Bronchial epithelial cell (primary cell): ENCODE measurements at regions not wholly inside any gene's neighbourhood (a gene's known extent, or its start where the extent isn't known, plus 50 kb on each side); places are given as distances from the start of the nearest gene placed in this dataset.

Experiments
- DNase-seq: peaks from one replicate; pipeline ENCODE4 v3.0.0-alpha.2; 2010; ENCODE audit warnings: low read depth
- FAIRE-seq: peaks from 2 replicates; lab custom pipeline; 2011; peaks lifted over from hg19 to GRCh38; lab: Jason Lieb, UNC
- H3K27me3 ChIP-seq: 2 replicates; pipeline ENCODE4 v1.5.1; 2011; ENCODE audit warnings: low read length; ENCODE audit not compliant: control insufficient read depth, insufficient read depth
- H3K36me3 ChIP-seq: 2 replicates; pipeline ENCODE4 v1.5.1; 2011; ENCODE audit warnings: low read length; ENCODE audit not compliant: control insufficient read depth, insufficient read depth
- H3K4me3 ChIP-seq: 2 replicates; pipeline ENCODE4 v1.5.1; 2011; ENCODE audit warnings: mild to moderate bottlenecking, low read depth, low read length, control low read depth
- TF ChIP-seq, protein P1 (sequence below): IDR thresholded peaks from 2 replicates; pipeline ENCODE4 v1.5.1; 2011; ENCODE audit warnings: mild to moderate bottlenecking, moderate library complexity, low read length, control low read depth, inconsistent platforms; ENCODE audit not compliant: insufficient read depth, severe bottlenecking

DNA sequence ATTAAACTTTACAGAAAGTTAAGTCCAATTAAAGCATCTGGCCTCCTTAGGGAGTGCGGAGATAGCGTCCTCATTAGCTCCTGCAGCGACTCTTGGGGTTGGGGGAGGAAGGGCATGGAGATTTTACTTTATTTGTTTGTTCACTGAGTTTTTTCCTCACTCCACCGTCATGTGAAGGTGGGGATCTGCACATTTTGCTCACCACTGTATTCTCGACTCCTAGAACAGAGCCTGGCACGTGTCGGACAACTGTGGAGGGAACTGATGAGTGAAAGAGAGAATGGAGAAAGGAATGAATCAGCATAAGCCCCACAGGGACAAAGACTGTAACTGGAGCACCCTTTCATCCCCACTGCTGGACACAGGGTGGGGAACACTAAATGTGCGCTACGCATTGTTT lies 205.1 kb upstream of the TSHZ3 start:
- Histone ChIP-seq H3K4me3 (no peak overlapping the region), H3K27me3 (no peaks in the 10 kb centered on the region), H3K36me3 (no peaks in the 10 kb centered on the region)
- TF ChIP-seq, protein P1, sequence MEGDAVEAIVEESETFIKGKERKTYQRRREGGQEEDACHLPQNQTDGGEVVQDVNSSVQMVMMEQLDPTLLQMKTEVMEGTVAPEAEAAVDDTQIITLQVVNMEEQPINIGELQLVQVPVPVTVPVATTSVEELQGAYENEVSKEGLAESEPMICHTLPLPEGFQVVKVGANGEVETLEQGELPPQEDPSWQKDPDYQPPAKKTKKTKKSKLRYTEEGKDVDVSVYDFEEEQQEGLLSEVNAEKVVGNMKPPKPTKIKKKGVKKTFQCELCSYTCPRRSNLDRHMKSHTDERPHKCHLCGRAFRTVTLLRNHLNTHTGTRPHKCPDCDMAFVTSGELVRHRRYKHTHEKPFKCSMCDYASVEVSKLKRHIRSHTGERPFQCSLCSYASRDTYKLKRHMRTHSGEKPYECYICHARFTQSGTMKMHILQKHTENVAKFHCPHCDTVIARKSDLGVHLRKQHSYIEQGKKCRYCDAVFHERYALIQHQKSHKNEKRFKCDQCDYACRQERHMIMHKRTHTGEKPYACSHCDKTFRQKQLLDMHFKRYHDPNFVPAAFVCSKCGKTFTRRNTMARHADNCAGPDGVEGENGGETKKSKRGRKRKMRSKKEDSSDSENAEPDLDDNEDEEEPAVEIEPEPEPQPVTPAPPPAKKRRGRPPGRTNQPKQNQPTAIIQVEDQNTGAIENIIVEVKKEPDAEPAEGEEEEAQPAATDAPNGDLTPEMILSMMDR = no peak
- DNase-seq = no peak
- no peak for FAIRE-seq

DNA sequence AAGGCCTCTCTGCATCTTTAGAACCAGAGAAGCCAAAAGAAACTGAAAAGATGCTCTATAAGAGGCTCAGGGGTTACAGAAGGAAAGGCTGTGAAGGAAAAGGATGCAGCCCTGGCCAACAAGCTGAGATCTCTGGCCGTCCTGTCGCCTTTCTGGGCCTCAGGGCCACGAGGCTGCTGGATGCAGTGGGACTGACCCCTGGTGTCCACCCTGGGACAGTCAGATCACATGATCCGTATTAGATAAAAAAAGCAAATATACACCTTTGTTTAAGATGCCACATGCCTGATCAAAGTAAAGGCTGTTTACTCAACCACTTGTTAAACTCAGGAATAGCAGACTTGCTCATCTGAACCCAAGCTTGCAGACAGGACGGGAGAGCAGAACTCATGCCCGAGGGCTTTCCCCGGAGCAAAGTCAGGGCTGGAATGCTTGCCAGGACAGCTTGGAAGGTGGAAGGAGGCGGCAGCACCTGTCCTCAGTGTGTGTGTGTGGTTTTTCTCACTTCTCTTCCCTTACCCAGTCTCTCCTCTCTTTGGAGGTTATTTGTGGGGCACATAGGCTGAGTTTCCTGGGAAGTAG lies 206.5 kb upstream of the TSHZ3 start:
- H3K27me3 ChIP-seq = no peaks in the 10 kb centered on the region
- H3K36me3 ChIP-seq = no peaks in the 10 kb centered on the region
- DNase-seq = no peak
- TF ChIP-seq, protein P1 = no peak
- no peak overlapping the region for H3K4me3 ChIP-seq
- FAIRE-seq = no peak

DNA sequence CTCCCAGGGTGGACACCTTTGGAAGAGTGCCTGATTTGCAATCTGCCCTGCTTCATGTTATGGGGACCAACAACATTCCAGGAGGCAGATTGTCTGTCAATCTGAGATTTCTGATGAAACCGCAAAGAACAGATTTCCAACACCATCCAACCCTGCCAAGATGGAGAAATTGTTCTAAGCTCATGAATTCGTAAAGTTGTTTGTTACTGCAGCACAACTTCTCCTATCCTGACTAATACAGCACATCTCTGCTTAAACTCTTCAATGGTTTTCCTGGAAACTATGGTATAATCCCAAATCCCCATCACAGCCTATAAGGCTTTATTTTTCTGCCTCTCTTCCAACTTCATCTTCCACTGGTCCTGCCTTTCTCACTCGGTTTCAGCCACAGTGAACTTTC lies 210.3 kb upstream of the TSHZ3 start:
- FAIRE-seq = no peak
- no peaks in the 10 kb centered on the region for H3K27me3 ChIP-seq
- DNase-seq = no peak
- H3K4me3 ChIP-seq = no peak overlapping the region
- no peaks in the 10 kb centered on the region for H3K36me3 ChIP-seq
- TF ChIP-seq, protein P1 = no peak

DNA sequence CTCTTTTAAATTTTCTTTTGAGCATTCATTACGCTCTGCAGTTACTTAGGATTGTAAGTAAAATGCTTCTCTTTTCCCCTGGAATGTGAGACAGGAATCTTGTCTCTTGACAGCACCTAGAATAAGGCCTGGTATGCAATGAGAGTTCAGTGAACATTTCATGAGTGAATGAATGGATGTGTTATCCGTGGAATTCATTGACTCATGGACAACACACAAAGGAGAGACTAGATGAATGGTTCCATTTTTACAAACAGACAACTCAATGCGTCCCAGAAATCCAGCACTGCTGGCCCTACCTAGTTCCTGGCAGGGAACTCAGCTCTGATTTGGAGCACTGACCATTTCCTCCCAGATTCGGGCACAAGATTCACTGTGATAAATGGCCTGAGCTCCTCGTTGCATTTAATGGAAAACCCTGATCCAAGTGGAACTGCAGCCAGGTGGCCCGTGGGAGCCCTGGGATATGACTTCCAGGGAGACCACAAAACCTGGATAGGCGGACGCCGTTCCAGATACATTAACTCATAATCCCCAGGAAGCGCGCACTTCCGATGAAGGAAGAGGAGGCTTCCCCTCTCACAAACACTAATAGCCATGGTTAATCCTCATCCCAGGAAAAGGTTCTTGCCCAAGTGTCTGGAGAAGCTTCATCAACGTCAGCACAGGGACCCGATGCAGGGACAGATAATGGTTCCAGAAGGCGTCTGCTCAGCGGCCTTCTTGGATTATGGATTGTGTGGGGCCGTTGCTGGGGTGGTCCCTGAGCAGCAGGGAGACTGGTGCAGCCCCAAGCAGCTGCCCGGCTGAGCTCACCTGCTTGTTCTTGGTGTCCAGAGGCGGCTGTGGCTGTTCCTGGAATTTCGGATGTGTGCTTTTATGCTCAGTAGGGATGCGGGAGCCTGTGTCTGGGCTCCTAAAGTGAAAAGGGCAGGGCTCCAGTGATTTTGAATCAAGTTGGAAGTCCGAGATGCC lies 211.1 kb upstream of the TSHZ3 start:
- DNase-seq (no peak), FAIRE-seq (no peak)
- no peaks in the 10 kb centered on the region for H3K27me3 ChIP-seq
- H3K36me3 ChIP-seq = no peaks in the 10 kb centered on the region
- no peak overlapping the region for H3K4me3 ChIP-seq
- TF ChIP-seq, protein P1 = no peak

DNA sequence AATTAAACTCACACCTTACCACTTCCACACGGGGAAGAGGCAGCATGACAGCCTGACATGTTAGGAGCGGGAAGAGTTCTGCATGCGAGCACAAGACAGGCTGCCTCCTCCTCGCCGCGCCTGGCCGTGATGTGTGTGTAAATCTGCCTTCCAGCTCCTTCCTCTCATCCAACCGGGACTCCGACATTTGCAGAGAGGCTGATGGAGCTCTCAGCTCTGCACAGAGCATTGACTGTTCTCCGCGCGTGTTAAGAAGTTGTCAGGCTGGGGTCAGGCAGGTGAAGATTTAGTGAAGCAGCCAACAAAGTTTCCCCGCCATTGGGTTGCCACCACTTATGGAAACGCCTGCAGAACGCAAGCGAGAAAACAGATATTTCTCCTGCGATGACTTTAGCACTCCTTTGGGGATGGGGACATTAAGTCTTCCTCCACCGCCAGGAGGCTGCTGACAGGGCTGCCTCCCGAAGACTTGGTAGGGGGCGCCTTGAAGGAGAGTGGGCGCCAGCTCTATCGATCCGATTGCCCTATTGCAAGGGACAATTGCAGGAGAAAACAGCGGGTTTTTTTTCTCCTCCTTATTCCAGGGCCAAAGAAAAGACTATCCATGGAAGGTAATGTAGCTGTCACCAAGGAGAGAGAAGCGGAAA lies 213.9 kb upstream of the TSHZ3 start:
- FAIRE-seq (no peak), DNase-seq (no peak)
- Histone ChIP-seq H3K36me3 (no peaks in the 10 kb centered on the region), H3K27me3 (no peaks in the 10 kb centered on the region), H3K4me3 (no peak overlapping the region)
- TF ChIP-seq, protein P1 = no peak
